ENCODE measurements at regions not wholly inside any gene's neighbourhood (a gene's known extent, or its start where the extent isn't known, plus 50 kb on each side); places are given as distances from the start of the nearest gene placed in this dataset.
A peak's percentile ranks its signal among the peaks of the same experiment; 100 is the strongest.

- no peaks in the 10 kb centered on the region for H3K36me3 Mint-ChIP-seq
- no peaks in the 10 kb centered on the region for H3K4me1 Mint-ChIP-seq
- H3K27me3 Mint-ChIP-seq: peaks cover 0 to 9% (median 7%) of the 10 kb centered on the region in 5 donors
- H3K4me3 Mint-ChIP-seq: no peak overlapping the region
- POLR2A ChIA-PET: no interaction called here
- peaks cover 0 to 3% (median 0%) of the 10 kb centered on the region in 9 donors for H3K9me3 Mint-ChIP-seq
- ATAC-seq (no peak), DNase-seq (no peak)
- no peak overlapping the region for H3K27ac Mint-ChIP-seq
These were observed 318.4 kb downstream of the AJAP1 start for GRCh38 chr1:4972761-4973320.

GRCh38 chr1:4971666-4972065 is 317.3 kb downstream of the AJAP1 start:
- Mint-ChIP-seq H3K4me3 (no peak overlapping the region), H3K9me3 (peaks cover 0 to 4% (median 0%) of the 10 kb centered on the region in 9 donors), H3K4me1 (no peaks in the 10 kb centered on the region), H3K27me3 (peaks cover 0 to 10% (median 5%) of the 10 kb centered on the region in 5 donors), H3K27ac (no peak overlapping the region), H3K36me3 (no peaks in the 10 kb centered on the region)
- DNase-seq: peak in 1 of 10 donors; percentile 8
- POLR2A ChIA-PET: no interaction called here
- ATAC-seq: no peak

- Mint-ChIP-seq H3K4me1 (no peaks in the 10 kb centered on the region), H3K4me3 (no peak overlapping the region), H3K27ac (no peak overlapping the region), H3K27me3 (peaks cover 0 to 11% (median 5%) of the 10 kb centered on the region in 5 donors), H3K9me3 (peaks cover 0 to 4% (median 0%) of the 10 kb centered on the region in 9 donors), H3K36me3 (no peaks in the 10 kb centered on the region)
- ATAC-seq: no peak
- no peak for DNase-seq
- POLR2A ChIA-PET: no interaction called here
These were observed 316.1 kb downstream of the AJAP1 start for GRCh38 chr1:4970532-4970931.

GRCh38 chr1:4969556-4970129 is 315.2 kb downstream of the AJAP1 start:
- ATAC-seq: no peak
- Mint-ChIP-seq H3K9me3 (peaks cover 0 to 4% (median 0%) of the 10 kb centered on the region in 9 donors), H3K27ac (no peak overlapping the region), H3K36me3 (no peaks in the 10 kb centered on the region), H3K27me3 (peaks cover 0 to 16% (median 8%) of the 10 kb centered on the region in 5 donors), H3K4me3 (no peak overlapping the region), H3K4me1 (no peaks in the 10 kb centered on the region)
- DNase-seq: peak in 1 of 10 donors; percentile 14
- POLR2A ChIA-PET: no interaction called here

- peaks cover 0 to 4% (median 0%) of the 10 kb centered on the region in 9 donors for H3K9me3 Mint-ChIP-seq
- ATAC-seq: no peak
- no peak for DNase-seq
- H3K27me3 Mint-ChIP-seq: peaks cover 7 to 26% (median 17%) of the 10 kb centered on the region in 5 donors
- H3K4me1 Mint-ChIP-seq: peaks cover 0 to 1% (median 0%) of the 10 kb centered on the region in 4 donors
- no peaks in the 10 kb centered on the region for H3K36me3 Mint-ChIP-seq
- no peak overlapping the region for H3K4me3 Mint-ChIP-seq
- POLR2A ChIA-PET: no interaction called here
- no peak overlapping the region for H3K27ac Mint-ChIP-seq
These were observed 311.1 kb downstream of the AJAP1 start for GRCh38 chr1:4965346-4966075.

GRCh38 chr1:4964634-4965345 is 310.4 kb downstream of the AJAP1 start:
- H3K4me3 Mint-ChIP-seq: no peak overlapping the region
- POLR2A ChIA-PET: no interaction called here
- peaks cover 0 to 1% (median 0%) of the 10 kb centered on the region in 4 donors for H3K4me1 Mint-ChIP-seq
- H3K36me3 Mint-ChIP-seq: no peaks in the 10 kb centered on the region
- peaks cover 0 to 4% (median 0%) of the 10 kb centered on the region in 9 donors for H3K9me3 Mint-ChIP-seq
- no peak for ATAC-seq
- H3K27me3 Mint-ChIP-seq: peaks cover 7 to 28% (median 20%) of the 10 kb centered on the region in 5 donors
- H3K27ac Mint-ChIP-seq: no peak overlapping the region
- no peak for DNase-seq

GRCh38 chr1:4963251-4963650 is 308.8 kb downstream of the AJAP1 start:
- H3K9me3 Mint-ChIP-seq: peaks cover 0 to 4% (median 0%) of the 10 kb centered on the region in 9 donors
- H3K27ac Mint-ChIP-seq: no peak overlapping the region
- H3K4me1 Mint-ChIP-seq: peaks cover 0 to 1% (median 0%) of the 10 kb centered on the region in 4 donors
- POLR2A ChIA-PET: no interaction called here
- ATAC-seq: no peak
- peaks cover 7 to 39% (median 24%) of the 10 kb centered on the region in 5 donors for H3K27me3 Mint-ChIP-seq
- no peaks in the 10 kb centered on the region for H3K36me3 Mint-ChIP-seq
- H3K4me3 Mint-ChIP-seq: no peak overlapping the region
- no peak for DNase-seq

- Mint-ChIP-seq H3K4me3 (no peak overlapping the region), H3K4me1 (peaks cover 0 to 1% (median 0%) of the 10 kb centered on the region in 4 donors), H3K36me3 (no peaks in the 10 kb centered on the region), H3K27ac (no peak overlapping the region), H3K9me3 (peaks cover 0 to 3% (median 0%) of the 10 kb centered on the region in 9 donors), H3K27me3 (peaks cover 7 to 39% (median 24%) of the 10 kb centered on the region in 5 donors)
- ATAC-seq (no peak), DNase-seq (no peak)
- POLR2A ChIA-PET: no interaction called here
These were observed 308.4 kb downstream of the AJAP1 start for GRCh38 chr1:4962836-4963235.

GRCh38 chr1:4961935-4962645 is 307.7 kb downstream of the AJAP1 start:
- POLR2A ChIA-PET: no interaction called here
- Mint-ChIP-seq H3K4me3 (no peak overlapping the region), H3K27ac (no peak overlapping the region), H3K27me3 (peaks cover 7 to 34% (median 22%) of the 10 kb centered on the region in 5 donors), H3K9me3 (no peaks in the 10 kb centered on the region), H3K4me1 (peaks cover 0 to 1% (median 0%) of the 10 kb centered on the region in 4 donors), H3K36me3 (no peaks in the 10 kb centered on the region)
- ATAC-seq: no peak
- no peak for DNase-seq

GRCh38 chr1:4960782-4961475 is 306.5 kb downstream of the AJAP1 start:
- Mint-ChIP-seq H3K27ac (peak overlapping the region in 1 of 10 donors; percentile 19), H3K36me3 (no peaks in the 10 kb centered on the region)
- POLR2A ChIA-PET: no interaction called here

GRCh38 chr1:4960336-4960735 is 305.9 kb downstream of the AJAP1 start:
- DNase-seq (no peak), ATAC-seq (no peak)
- Mint-ChIP-seq H3K36me3 (no peaks in the 10 kb centered on the region), H3K4me1 (peaks cover 0 to 1% (median 0%) of the 10 kb centered on the region in 4 donors), H3K27me3 (peaks cover 7 to 36% (median 20%) of the 10 kb centered on the region in 5 donors), H3K9me3 (peaks cover 0 to 10% (median 0%) of the 10 kb centered on the region in 9 donors), H3K4me3 (no peak overlapping the region), H3K27ac (no peak overlapping the region)
- POLR2A ChIA-PET: no interaction called here

More at GRCh38 chr1:4960782-4961475, 306.5 kb downstream of the AJAP1 start:
- H3K27me3 Mint-ChIP-seq: peaks cover 7 to 38% (median 20%) of the 10 kb centered on the region in 5 donors
- H3K9me3 Mint-ChIP-seq: peaks cover 0 to 4% (median 0%) of the 10 kb centered on the region in 9 donors
- H3K4me1 Mint-ChIP-seq: peaks cover 0 to 1% (median 0%) of the 10 kb centered on the region in 4 donors
- H3K4me3 Mint-ChIP-seq: no peak overlapping the region
- DNase-seq: no peak
- no peak for ATAC-seq

- no peak for DNase-seq
- H3K27me3 Mint-ChIP-seq: peaks cover 5 to 32% (median 16%) of the 10 kb centered on the region in 5 donors
- H3K4me1 Mint-ChIP-seq: peaks cover 0 to 1% (median 0%) of the 10 kb centered on the region in 4 donors
- ATAC-seq: no peak
- POLR2A ChIA-PET: no interaction called here
- no peak overlapping the region for H3K4me3 Mint-ChIP-seq
- peaks cover 0 to 21% (median 8%) of the 10 kb centered on the region in 9 donors for H3K9me3 Mint-ChIP-seq
- H3K36me3 Mint-ChIP-seq: peaks cover 0 to 2% (median 0%) of the 10 kb centered on the region in 3 donors
- peak overlapping the region in 1 of 10 donors; percentile 25 for H3K27ac Mint-ChIP-seq
These were observed 304.8 kb downstream of the AJAP1 start for GRCh38 chr1:4959216-4959615.

All from naive thymus-derived CD8-positive, alpha-beta T cell (primary cell).